ENCODE measurements at regions not wholly inside any gene's neighbourhood (a gene's known extent, or its start where the extent isn't known, plus 50 kb on each side); places are given as distances from the start of the nearest gene placed in this dataset.

- TF ChIP-seq EZH2 (IDR thresholded peaks at IDR 0.05; ENCODE audit: low read depth, unreplicated experiment) (no peak), CTCF (conservative IDR thresholded peaks at IDR 0.05; ENCODE audit: low read depth in 2 of 2) (no peak), EZH2phosphoT487 (IDR thresholded peaks at IDR 0.05; ENCODE audit: unreplicated experiment) (no peak), ZNF331 (CRISPR knock-in tag; IDR thresholded peaks at IDR 0.05; ENCODE audit: low read depth) (no peak), POLR2AphosphoS5 (IDR thresholded peaks at IDR 0.05; ENCODE audit: low read depth) (no peak)
- TF ChIP-seq, protein P1, sequence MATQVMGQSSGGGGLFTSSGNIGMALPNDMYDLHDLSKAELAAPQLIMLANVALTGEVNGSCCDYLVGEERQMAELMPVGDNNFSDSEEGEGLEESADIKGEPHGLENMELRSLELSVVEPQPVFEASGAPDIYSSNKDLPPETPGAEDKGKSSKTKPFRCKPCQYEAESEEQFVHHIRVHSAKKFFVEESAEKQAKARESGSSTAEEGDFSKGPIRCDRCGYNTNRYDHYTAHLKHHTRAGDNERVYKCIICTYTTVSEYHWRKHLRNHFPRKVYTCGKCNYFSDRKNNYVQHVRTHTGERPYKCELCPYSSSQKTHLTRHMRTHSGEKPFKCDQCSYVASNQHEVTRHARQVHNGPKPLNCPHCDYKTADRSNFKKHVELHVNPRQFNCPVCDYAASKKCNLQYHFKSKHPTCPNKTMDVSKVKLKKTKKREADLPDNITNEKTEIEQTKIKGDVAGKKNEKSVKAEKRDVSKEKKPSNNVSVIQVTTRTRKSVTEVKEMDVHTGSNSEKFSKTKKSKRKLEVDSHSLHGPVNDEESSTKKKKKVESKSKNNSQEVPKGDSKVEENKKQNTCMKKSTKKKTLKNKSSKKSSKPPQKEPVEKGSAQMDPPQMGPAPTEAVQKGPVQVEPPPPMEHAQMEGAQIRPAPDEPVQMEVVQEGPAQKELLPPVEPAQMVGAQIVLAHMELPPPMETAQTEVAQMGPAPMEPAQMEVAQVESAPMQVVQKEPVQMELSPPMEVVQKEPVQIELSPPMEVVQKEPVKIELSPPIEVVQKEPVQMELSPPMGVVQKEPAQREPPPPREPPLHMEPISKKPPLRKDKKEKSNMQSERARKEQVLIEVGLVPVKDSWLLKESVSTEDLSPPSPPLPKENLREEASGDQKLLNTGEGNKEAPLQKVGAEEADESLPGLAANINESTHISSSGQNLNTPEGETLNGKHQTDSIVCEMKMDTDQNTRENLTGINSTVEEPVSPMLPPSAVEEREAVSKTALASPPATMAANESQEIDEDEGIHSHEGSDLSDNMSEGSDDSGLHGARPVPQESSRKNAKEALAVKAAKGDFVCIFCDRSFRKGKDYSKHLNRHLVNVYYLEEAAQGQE (IDR thresholded peaks at IDR 0.05; ENCODE audit: unreplicated experiment), result no peak
Measured at GRCh38 chr16:9469512-9469911, 378.1 kb downstream of the HAPSTR1 start.
